ENCODE measurements at regions not wholly inside any gene's neighbourhood (a gene's known extent, or its start where the extent isn't known, plus 50 kb on each side); places are given as distances from the start of the nearest gene placed in this dataset.
A peak's percentile ranks its signal among the peaks of the same experiment; 100 is the strongest.

DNA sequence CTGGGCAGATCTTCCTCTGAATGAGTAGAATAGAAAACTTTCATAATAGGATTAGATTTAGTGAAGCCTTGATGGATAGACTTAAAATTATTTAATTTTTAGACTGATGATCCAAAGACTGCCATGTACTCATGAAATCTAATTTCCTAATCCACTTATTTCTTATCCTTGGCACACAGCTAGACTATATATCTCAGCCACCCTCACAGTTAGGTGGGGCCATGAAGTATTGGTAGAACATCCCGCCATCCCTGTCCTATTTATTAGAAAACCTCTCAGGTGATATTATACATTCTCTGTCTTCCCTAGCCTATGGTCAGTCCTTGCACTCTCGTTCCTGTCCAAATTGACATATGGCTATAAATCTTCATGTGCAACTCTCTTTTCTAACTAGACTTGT lies 110.9 kb downstream of the FAM170A start:
- Mint-ChIP-seq H3K9me3 (peaks cover 7% of the 10 kb centered on the region), H3K4me3 (no peak overlapping the region)
- no peak for DNase-seq

DNA sequence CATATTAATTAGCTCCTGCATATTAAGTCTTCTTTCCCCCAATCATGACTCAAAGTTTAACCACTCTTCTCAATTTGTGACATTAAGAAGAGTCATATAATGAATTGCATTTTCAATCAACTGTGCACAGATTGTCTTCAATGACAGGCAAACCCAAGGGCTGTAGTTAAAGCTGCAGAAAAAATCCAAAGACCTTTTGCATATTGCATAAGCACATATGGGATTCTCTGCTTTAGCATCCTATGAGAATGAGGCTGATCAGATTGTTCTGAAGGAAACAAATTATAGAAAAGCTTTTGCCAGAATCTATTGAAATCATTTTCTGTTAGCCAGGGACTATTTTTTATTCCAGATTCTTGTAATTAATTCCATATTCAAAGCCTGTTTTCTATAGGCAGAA lies 112.3 kb downstream of the FAM170A start:
- no peaks in the 10 kb centered on the region for H3K36me3 Mint-ChIP-seq (ENCODE audit: low read depth)
- no peaks in the 10 kb centered on the region for H3K4me1 Mint-ChIP-seq (ENCODE audit: low read depth)
- peaks cover 9% of the 10 kb centered on the region for H3K9me3 Mint-ChIP-seq
- H3K27ac Mint-ChIP-seq: no peak overlapping the region
- no peak overlapping the region for H3K4me3 Mint-ChIP-seq
- TF ChIP-seq, protein P1, sequence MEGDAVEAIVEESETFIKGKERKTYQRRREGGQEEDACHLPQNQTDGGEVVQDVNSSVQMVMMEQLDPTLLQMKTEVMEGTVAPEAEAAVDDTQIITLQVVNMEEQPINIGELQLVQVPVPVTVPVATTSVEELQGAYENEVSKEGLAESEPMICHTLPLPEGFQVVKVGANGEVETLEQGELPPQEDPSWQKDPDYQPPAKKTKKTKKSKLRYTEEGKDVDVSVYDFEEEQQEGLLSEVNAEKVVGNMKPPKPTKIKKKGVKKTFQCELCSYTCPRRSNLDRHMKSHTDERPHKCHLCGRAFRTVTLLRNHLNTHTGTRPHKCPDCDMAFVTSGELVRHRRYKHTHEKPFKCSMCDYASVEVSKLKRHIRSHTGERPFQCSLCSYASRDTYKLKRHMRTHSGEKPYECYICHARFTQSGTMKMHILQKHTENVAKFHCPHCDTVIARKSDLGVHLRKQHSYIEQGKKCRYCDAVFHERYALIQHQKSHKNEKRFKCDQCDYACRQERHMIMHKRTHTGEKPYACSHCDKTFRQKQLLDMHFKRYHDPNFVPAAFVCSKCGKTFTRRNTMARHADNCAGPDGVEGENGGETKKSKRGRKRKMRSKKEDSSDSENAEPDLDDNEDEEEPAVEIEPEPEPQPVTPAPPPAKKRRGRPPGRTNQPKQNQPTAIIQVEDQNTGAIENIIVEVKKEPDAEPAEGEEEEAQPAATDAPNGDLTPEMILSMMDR (IDR thresholded peaks at IDR 0.05): no peak
- H3K27me3 Mint-ChIP-seq (ENCODE audit: insufficient read depth): no peaks in the 10 kb centered on the region
- no peak for DNase-seq

More for the DNA sequence above, 110.9 kb downstream of the FAM170A start:
- Mint-ChIP-seq H3K36me3 (ENCODE audit: low read depth) (no peaks in the 10 kb centered on the region), H3K27me3 (ENCODE audit: insufficient read depth) (no peaks in the 10 kb centered on the region), H3K27ac (no peak overlapping the region), H3K4me1 (ENCODE audit: low read depth) (no peaks in the 10 kb centered on the region)
- TF ChIP-seq, protein P1 (IDR thresholded peaks at IDR 0.05): no peak

DNA sequence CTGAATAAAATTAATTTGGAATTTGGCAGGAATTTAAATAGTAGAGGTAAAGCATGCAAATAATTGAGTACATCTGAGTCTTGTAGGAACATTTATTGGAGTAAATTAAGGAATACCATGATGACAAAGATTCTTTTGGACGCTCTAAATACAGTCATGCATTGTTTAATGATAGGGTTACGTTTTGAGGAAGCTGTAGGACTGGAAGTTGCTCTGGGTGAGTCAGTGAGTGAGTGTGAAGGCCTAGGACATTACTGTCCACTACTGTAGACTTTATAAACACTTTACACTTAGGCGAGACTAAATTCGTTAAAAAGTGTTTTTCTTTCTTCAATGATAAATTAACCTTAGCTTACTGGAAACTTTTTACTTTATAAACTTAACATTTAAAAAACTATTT lies 113.0 kb downstream of the FAM170A start:
- H3K27me3 Mint-ChIP-seq (ENCODE audit: insufficient read depth): peaks cover 2% of the 10 kb centered on the region; the same call in 1 of the 2 replicates
- H3K36me3 Mint-ChIP-seq (ENCODE audit: low read depth): no peaks in the 10 kb centered on the region
- no peaks in the 10 kb centered on the region for H3K4me1 Mint-ChIP-seq (ENCODE audit: low read depth)
- H3K9me3 Mint-ChIP-seq: peaks cover 9% of the 10 kb centered on the region
- no peak for DNase-seq
- no peak overlapping the region for H3K27ac Mint-ChIP-seq
- TF ChIP-seq, protein P1 (IDR thresholded peaks at IDR 0.05): no peak
- H3K4me3 Mint-ChIP-seq: no peak overlapping the region

DNA sequence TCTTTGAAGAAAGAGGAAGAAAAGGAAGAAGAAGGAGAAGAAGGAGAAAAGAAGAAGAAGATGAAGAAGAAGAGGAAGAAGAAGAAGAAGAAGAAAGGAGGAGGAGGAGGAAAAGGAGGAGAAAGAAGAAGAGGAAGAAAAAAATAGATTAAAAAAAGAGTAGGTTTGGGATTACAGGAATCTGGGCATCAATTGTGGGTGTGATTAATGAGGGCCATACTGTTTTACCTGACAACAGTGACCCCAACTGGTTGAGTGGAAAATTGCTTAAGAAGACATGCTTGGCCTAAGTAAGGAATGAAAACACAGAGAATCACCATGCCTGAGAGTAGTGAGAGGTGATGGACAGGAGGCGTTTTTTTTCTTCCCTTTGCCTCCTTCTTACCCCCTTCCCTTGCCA lies 114.6 kb downstream of the FAM170A start:
- TF ChIP-seq, protein P1 (IDR thresholded peaks at IDR 0.05): peak; percentile 50
- DNase-seq: no peak
- Mint-ChIP-seq H3K27me3 (ENCODE audit: insufficient read depth) (peaks cover 2% of the 10 kb centered on the region; the same call in 1 of the 2 replicates), H3K36me3 (ENCODE audit: low read depth) (no peaks in the 10 kb centered on the region), H3K9me3 (peaks cover 9% of the 10 kb centered on the region), H3K27ac (no peak overlapping the region), H3K4me1 (ENCODE audit: low read depth) (no peaks in the 10 kb centered on the region), H3K4me3 (no peak overlapping the region)

DNA sequence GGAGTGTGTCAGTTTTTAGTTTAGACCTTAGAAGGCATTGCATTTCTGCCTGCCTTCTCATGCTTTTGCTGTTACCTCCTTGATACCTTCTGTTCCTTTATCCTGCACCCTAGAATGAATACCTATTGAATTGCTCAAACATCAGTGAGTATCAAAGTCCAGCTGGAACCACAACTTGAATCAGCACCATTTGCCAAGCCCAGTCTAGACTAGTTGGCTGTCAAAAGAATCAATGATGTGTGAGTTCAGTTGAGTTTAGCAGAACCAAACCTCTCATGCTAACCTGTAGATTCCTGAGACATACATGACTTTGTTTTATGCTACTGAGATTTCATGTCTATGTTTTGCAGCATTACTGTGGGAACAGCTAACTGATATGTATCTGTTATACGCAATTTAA lies 116.6 kb downstream of the FAM170A start:
- H3K27ac Mint-ChIP-seq: no peak overlapping the region
- no peaks in the 10 kb centered on the region for H3K36me3 Mint-ChIP-seq (ENCODE audit: low read depth)
- TF ChIP-seq, protein P1 (IDR thresholded peaks at IDR 0.05): no peak

DNA sequence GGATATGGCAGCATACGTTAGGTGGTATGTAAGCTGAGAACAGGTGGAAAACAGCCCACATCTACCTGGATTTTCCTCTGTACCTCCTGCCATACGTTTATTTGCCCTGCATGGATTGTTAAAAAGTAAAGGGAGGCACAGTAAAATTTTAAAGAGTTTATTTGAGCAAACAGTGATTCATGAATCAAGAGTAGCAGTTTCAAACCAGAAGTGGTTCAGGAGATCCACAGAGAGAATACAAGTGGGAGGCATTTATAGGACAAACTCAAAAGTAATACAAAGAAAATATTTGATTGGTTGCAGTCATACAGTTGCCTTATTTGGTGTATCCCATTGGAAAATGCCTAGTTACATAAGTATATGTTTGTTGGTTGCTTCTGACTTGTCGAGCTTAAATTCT lies 117.6 kb downstream of the FAM170A start:
- no peaks in the 10 kb centered on the region for H3K36me3 Mint-ChIP-seq (ENCODE audit: low read depth)
- TF ChIP-seq, protein P1 (IDR thresholded peaks at IDR 0.05): no peak

More for the DNA sequence above, 116.6 kb downstream of the FAM170A start:
- H3K27me3 Mint-ChIP-seq (ENCODE audit: insufficient read depth): peaks cover 2% of the 10 kb centered on the region; the same call in 1 of the 2 replicates
- DNase-seq: no peak
- H3K4me1 Mint-ChIP-seq (ENCODE audit: low read depth): no peaks in the 10 kb centered on the region
- H3K9me3 Mint-ChIP-seq: peaks cover 9% of the 10 kb centered on the region
- H3K4me3 Mint-ChIP-seq: no peak overlapping the region

More for the DNA sequence above, 117.6 kb downstream of the FAM170A start:
- Mint-ChIP-seq H3K4me1 (ENCODE audit: low read depth) (no peaks in the 10 kb centered on the region), H3K4me3 (no peak overlapping the region), H3K9me3 (peaks cover 9% of the 10 kb centered on the region), H3K27me3 (ENCODE audit: insufficient read depth) (peaks cover 2% of the 10 kb centered on the region; the same call in 1 of the 2 replicates), H3K27ac (no peak overlapping the region)
- no peak for DNase-seq
